ENCODE measurements at regions not wholly inside any gene's neighbourhood (a gene's known extent, or its start where the extent isn't known, plus 50 kb on each side); places are given as distances from the start of the nearest gene placed in this dataset.

DNA sequence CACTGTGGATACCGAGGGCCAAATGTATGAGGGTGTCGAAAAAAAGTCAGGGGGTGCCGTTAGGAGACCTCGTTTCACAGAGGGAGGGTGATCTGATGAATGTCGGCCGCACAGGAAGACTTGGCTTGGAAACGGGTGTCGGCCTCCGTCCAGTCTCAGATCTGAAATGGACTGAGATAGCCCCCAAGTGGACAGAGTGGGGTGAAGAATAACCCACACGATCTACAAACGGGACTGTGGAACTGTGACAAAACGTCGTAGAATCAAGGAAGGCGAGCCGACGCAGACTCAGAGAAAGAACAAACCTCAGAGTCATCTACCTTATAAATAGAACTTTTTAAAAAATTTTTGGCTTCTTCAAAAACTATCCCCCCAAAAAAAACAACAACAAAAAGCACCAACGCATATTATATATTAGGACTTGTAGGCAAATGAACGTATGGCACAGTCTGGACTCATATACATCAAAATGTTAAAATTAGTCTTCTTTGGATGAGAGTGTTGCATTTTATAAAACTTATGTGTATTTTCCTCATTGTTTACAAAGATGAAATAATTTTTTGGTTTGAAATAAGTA, 63.8 kb upstream of the IRF2 start:
- peak; percentile 95 to 96 for DNase-seq (ENCODE audit: low read depth in 2 of 2)
- peak overlapping the region; percentile 65 to 75 for H3K4me3 ChIP-seq (replicated peaks in 1 of 2; ENCODE audit: low read depth in 2 of 2, low read length in 2 of 2)
- TF ChIP-seq, protein P1, sequence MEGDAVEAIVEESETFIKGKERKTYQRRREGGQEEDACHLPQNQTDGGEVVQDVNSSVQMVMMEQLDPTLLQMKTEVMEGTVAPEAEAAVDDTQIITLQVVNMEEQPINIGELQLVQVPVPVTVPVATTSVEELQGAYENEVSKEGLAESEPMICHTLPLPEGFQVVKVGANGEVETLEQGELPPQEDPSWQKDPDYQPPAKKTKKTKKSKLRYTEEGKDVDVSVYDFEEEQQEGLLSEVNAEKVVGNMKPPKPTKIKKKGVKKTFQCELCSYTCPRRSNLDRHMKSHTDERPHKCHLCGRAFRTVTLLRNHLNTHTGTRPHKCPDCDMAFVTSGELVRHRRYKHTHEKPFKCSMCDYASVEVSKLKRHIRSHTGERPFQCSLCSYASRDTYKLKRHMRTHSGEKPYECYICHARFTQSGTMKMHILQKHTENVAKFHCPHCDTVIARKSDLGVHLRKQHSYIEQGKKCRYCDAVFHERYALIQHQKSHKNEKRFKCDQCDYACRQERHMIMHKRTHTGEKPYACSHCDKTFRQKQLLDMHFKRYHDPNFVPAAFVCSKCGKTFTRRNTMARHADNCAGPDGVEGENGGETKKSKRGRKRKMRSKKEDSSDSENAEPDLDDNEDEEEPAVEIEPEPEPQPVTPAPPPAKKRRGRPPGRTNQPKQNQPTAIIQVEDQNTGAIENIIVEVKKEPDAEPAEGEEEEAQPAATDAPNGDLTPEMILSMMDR (IDR thresholded peaks at IDR 0.05; ENCODE audit: low read depth, low read length) = peak; percentile 69

DNA sequence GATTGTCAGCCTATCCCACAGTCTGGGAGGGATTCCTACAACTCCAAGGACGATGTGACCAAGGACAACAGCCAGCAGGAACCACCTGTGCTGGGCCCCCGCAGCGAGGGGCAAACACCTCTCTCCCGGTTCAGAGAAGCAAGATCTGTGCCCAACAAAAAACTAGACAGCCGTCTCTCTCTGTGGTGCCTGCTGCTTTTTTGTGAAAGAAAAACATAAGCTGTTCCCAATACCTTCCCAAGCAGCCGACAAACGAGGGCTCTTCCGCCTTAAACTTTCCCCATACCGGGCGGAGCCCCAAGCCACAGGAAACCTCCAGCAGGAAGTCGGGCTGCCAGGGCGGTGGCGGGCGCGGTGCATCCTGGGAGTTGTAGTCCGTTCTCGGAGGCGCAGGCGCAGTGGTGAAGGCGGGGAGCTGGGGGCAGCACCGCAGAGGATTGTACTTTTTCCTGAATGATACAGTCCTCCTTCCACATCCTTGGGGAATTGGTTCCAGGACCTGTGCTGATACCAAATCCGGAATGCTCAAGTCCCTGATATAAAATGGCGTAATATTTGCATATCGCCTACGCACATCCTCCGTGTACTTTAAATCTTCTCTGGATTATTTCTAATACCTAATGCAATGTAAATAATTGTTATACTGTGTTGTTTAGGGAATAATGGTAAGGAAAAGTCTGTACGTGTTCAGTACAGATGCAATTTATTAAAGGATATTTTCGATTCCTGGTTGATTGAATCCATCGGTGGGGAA, 63.1 kb upstream of the IRF2 start:
- DNase-seq (ENCODE audit: low read depth in 2 of 2) = peak; percentile 97 to 98
- TF ChIP-seq, protein P1 (IDR thresholded peaks at IDR 0.05; ENCODE audit: low read depth, low read length) = no peak
- peak overlapping the region; percentile 65 to 75 for H3K4me3 ChIP-seq (replicated peaks in 1 of 2; ENCODE audit: low read depth in 2 of 2, low read length in 2 of 2)

DNA sequence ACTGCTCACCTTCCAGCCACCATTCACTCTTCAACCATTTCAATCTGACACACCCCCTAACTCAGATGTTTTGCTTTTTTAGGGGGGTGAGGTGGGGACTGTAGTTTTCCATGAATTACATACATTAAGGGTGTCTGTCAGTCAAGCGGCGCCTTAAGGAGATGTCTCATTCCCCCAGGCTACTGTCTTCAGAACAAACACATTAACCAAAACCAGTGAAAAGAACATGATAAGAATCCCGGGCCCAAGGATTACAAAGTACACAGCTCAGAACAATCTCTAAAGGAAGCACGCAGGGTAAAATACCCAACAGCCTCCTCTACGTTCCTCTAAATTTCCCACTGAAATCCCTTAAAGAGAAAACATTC, 62.5 kb upstream of the IRF2 start:
- H3K4me3 ChIP-seq (replicated peaks in 1 of 2; ENCODE audit: low read depth in 2 of 2, low read length in 2 of 2) = peak overlapping the region; percentile 65 to 75
- DNase-seq (ENCODE audit: low read depth in 2 of 2) = peak in 1 of 2 donors; percentile 15
- TF ChIP-seq, protein P1 (IDR thresholded peaks at IDR 0.05; ENCODE audit: low read depth, low read length) = no peak

DNA sequence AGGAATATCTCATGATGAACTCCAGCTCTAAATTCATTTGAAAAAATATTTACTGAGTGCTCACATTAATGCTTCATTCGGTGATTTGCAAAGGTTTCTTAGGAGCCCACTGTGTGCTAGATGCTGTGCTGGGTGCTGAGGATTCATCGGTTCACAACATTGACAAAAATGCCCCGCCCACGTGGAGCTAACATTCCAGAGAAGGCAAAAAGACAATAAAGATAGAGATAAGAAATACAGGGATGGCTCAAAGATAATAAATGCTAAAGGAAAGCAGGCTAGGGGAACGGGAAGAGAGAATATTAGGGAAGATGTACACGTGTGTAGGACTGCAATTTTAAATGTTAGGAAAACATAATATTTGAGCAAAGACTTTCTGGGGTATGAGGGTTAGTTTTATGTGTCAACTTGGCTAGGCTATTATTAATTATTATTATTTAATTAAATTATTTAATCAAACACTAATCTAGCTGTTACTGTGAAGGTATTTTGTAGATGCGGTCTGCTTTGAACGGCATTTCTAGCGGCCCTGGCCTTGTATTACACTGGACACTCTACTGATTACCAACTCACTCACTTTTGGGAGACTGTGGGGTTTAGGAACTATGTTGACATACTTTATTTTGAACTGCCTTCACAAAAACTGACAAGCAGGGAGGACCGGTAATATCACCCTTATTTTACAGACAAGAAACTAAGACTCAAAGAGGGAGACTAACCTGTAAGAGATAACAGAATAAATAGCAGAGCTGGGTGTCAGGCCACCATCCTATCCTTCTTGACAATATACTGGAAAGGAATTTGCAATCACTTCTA, 61.9 kb upstream of the IRF2 start:
- peak in 1 of 2 donors; percentile 22 for DNase-seq (ENCODE audit: low read depth in 2 of 2)
- TF ChIP-seq, protein P1 (IDR thresholded peaks at IDR 0.05; ENCODE audit: low read depth, low read length) = no peak
- peak overlapping the region; percentile 65 to 75 for H3K4me3 ChIP-seq (replicated peaks in 1 of 2; ENCODE audit: low read depth in 2 of 2, low read length in 2 of 2)

DNA sequence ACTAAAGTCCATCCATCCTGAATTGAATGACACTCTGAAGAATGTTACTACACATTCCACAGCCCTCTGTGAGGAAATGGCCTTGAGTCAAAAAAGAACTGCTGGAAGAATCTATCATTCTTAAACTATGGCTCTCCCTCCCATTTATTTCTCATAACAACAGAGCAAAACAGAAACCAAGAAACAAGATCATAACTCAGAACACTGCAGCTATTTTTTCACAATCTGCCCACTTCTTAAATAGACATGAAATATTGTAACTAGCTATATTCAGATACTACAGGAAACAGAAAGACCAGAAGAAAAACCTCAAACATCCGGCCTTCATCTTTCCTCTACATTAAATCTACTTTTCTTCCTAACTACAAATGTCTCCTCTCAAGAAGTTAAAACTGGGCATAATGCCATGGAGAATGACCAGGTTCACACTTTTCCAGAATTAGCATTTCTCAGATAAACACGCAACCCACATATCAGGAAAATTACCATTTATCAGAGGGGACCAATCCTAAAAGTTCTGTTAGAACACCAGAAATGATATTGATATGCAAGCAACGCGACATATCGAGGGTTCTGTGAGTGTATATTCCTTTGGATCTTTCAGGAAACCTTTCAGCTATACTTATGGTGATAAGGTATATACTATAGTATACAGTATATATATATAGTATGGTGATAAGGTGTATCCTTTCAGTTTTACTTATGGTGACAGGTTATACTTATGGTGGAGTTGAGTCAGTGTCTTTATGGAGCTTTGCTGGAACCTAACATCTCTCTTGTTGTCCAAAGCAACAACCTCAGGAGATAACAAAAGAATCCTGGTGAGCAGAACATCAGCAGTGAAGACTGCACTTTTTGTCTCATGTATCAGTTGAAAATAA, 60.4 kb upstream of the IRF2 start:
- no peak overlapping the region for H3K4me3 ChIP-seq (replicated peaks in 1 of 2; ENCODE audit: low read depth in 2 of 2, low read length in 2 of 2)
- DNase-seq (ENCODE audit: low read depth in 2 of 2) = peak; percentile 88
- TF ChIP-seq, protein P1 (IDR thresholded peaks at IDR 0.05; ENCODE audit: low read depth, low read length) = no peak

DNA sequence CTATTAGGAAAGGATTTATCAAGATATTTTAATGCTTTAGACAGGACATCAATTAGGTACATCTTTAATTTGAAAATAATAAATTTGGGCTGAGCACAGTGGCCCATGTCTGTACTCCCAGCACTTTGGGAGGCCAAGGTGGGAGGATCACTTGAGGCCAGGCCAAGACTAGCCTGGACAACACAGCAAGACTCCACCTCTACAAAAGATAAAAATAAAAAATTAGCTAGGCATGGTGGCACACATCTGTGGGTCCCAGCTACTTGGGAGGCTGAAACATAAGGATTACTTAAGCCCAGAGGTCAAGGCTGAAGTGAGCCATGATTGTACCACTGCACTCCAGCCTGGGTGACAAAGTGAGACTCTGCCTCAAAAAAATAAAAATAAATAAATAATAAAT, 59.6 kb upstream of the IRF2 start:
- H3K4me3 ChIP-seq (replicated peaks in 1 of 2; ENCODE audit: low read depth in 2 of 2, low read length in 2 of 2) = no peak overlapping the region
- no peak for DNase-seq (ENCODE audit: low read depth in 2 of 2)
- TF ChIP-seq, protein P1 (IDR thresholded peaks at IDR 0.05; ENCODE audit: low read depth, low read length) = no peak

Data from cardiac fibroblast (primary cell).